ENCODE measurements at regions not wholly inside any gene's neighbourhood (a gene's known extent, or its start where the extent isn't known, plus 50 kb on each side); places are given as distances from the start of the nearest gene placed in this dataset.

DNA sequence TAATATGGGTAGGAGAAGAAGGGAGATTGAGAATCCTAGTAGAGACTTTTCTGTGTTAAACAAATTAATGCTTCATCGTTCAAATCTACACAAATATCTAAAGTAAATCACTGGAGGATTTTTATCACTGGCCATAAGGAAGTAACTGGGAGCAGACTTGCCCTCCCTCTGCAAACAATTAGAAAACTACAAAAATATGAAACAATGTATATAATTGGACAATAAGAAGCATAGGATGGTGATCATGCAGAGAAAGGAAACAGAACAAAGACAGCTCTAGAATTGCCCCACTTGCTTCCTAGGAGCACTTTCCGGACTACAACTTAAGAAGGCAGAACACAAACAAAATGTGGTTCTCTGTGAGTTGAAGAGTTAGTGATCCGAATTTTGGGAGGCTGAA is 452.7 kb upstream of the KLHL29 start:
- TF ChIP-seq, protein P1, sequence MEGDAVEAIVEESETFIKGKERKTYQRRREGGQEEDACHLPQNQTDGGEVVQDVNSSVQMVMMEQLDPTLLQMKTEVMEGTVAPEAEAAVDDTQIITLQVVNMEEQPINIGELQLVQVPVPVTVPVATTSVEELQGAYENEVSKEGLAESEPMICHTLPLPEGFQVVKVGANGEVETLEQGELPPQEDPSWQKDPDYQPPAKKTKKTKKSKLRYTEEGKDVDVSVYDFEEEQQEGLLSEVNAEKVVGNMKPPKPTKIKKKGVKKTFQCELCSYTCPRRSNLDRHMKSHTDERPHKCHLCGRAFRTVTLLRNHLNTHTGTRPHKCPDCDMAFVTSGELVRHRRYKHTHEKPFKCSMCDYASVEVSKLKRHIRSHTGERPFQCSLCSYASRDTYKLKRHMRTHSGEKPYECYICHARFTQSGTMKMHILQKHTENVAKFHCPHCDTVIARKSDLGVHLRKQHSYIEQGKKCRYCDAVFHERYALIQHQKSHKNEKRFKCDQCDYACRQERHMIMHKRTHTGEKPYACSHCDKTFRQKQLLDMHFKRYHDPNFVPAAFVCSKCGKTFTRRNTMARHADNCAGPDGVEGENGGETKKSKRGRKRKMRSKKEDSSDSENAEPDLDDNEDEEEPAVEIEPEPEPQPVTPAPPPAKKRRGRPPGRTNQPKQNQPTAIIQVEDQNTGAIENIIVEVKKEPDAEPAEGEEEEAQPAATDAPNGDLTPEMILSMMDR (conservative IDR thresholded peaks at IDR 0.05; ENCODE audit: low read depth, low read length), result no peak
- no peak for TF ChIP-seq MAZ (IDR thresholded peaks at IDR 0.05; ENCODE audit: borderline replicate concordance, low read depth, low read length)
- TF ChIP-seq, protein P2, sequence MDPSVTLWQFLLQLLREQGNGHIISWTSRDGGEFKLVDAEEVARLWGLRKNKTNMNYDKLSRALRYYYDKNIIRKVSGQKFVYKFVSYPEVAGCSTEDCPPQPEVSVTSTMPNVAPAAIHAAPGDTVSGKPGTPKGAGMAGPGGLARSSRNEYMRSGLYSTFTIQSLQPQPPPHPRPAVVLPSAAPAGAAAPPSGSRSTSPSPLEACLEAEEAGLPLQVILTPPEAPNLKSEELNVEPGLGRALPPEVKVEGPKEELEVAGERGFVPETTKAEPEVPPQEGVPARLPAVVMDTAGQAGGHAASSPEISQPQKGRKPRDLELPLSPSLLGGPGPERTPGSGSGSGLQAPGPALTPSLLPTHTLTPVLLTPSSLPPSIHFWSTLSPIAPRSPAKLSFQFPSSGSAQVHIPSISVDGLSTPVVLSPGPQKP (IDR thresholded peaks at IDR 0.05; ENCODE audit: borderline replicate concordance, low read depth, low read length), result no peak
- TF ChIP-seq NFE2L2 (IDR thresholded peaks at IDR 0.05; ENCODE audit: low read depth, low read length), result no peak
- no peak for TF ChIP-seq POLR2A (IDR thresholded peaks at IDR 0.05; ENCODE audit: low read depth, low read length)
- TF ChIP-seq RAD21 (IDR thresholded peaks at IDR 0.05; ENCODE audit: low read length), result no peak
- TF ChIP-seq SMC3 (IDR thresholded peaks at IDR 0.05; ENCODE audit: low read depth, low read length), result no peak

Data from IMR-90 (cell line).